ENCODE measurements at regions not wholly inside any gene's neighbourhood (a gene's known extent, or its start where the extent isn't known, plus 50 kb on each side); places are given as distances from the start of the nearest gene placed in this dataset.

DNA sequence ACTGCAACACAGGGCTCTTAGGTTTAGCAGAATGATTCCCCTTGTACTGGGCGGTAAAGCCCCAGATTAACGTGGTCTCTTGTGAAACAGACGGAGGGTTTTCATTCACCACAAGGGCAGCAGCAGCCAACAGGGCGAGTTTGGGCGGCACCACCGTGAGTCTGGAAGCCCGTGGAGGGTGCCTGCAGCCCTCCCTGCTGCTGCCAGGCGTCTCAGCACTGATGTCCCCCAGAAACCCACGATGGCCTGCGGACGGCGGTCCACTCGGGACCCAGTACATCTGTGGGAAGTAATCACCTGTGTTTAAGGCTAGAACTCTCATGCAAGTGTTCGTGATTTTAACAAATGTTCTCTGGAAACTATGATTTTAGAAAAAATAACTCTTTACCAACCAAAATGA lies 67.8 kb downstream of the IRX2 start:
- H3K27ac Mint-ChIP-seq (ENCODE audit: unreplicated experiment): no peak overlapping the region
- H3K36me3 Mint-ChIP-seq (ENCODE audit: unreplicated experiment): no peaks in the 10 kb centered on the region
- TF ChIP-seq, protein P1, sequence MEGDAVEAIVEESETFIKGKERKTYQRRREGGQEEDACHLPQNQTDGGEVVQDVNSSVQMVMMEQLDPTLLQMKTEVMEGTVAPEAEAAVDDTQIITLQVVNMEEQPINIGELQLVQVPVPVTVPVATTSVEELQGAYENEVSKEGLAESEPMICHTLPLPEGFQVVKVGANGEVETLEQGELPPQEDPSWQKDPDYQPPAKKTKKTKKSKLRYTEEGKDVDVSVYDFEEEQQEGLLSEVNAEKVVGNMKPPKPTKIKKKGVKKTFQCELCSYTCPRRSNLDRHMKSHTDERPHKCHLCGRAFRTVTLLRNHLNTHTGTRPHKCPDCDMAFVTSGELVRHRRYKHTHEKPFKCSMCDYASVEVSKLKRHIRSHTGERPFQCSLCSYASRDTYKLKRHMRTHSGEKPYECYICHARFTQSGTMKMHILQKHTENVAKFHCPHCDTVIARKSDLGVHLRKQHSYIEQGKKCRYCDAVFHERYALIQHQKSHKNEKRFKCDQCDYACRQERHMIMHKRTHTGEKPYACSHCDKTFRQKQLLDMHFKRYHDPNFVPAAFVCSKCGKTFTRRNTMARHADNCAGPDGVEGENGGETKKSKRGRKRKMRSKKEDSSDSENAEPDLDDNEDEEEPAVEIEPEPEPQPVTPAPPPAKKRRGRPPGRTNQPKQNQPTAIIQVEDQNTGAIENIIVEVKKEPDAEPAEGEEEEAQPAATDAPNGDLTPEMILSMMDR (IDR thresholded peaks at IDR 0.05): no peak
- no peak overlapping the region for H3K4me3 Mint-ChIP-seq (ENCODE audit: unreplicated experiment)
- H3K27me3 Mint-ChIP-seq (ENCODE audit: unreplicated experiment): peaks cover 2% of the 10 kb centered on the region
- H3K9me3 Mint-ChIP-seq (ENCODE audit: unreplicated experiment): peaks cover 22% of the 10 kb centered on the region
- H3K4me1 Mint-ChIP-seq (ENCODE audit: unreplicated experiment): no peaks in the 10 kb centered on the region
- DNase-seq (ENCODE audit: extremely low spot score, unreplicated experiment): no peak

DNA sequence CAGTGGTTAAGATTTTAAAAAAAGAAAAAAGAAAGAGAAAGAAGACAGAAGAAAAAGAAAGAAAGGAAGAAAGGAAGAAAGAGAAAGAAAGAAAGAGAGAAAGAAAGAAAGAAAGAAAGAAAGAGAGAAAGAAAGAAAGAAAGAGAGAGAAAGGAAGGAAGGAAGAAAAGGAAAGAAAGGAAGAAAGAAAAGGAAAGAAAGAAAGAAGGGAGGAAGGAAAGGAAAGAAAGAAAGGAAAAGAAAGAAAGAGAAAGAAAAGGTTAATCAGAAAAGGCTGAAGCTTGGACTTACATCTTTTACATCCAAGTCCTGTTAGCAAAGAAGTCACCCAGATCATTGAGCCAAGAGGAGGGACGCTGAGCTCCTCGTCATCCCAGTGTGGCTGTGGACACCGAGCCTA lies 70.0 kb downstream of the IRX2 start:
- Mint-ChIP-seq H3K4me1 (ENCODE audit: unreplicated experiment) (no peaks in the 10 kb centered on the region), H3K27ac (ENCODE audit: unreplicated experiment) (no peak overlapping the region)

DNA sequence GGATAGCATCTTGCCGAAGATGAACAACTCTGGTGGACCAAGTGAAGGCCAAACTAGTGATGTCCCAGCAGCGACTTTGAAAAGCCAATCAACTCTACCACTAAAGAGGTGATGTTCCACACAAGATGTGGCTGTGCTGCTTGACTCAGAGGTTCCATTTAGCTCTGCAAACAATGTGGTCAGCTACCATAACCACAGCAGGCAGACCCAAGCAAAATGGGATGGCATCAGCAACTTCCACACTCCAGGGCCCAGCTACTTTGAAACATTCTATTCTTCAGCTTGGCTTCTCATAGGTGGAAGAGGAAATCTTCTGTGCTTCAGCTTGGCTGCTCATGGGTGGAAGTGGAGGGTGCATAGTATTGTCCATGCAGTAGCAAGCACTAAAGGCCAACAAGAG lies 70.5 kb downstream of the IRX2 start:
- Mint-ChIP-seq H3K27me3 (ENCODE audit: unreplicated experiment) (peaks cover 2% of the 10 kb centered on the region), H3K4me3 (ENCODE audit: unreplicated experiment) (no peak overlapping the region), H3K4me1 (ENCODE audit: unreplicated experiment) (no peaks in the 10 kb centered on the region), H3K27ac (ENCODE audit: unreplicated experiment) (no peak overlapping the region), H3K36me3 (ENCODE audit: unreplicated experiment) (no peaks in the 10 kb centered on the region), H3K9me3 (ENCODE audit: unreplicated experiment) (peaks cover 12% of the 10 kb centered on the region)
- TF ChIP-seq, protein P1 (IDR thresholded peaks at IDR 0.05): no peak
- DNase-seq (ENCODE audit: extremely low spot score, unreplicated experiment): no peak

More for the DNA sequence above, 70.0 kb downstream of the IRX2 start:
- no peaks in the 10 kb centered on the region for H3K36me3 Mint-ChIP-seq (ENCODE audit: unreplicated experiment)
- H3K4me3 Mint-ChIP-seq (ENCODE audit: unreplicated experiment): no peak overlapping the region
- H3K9me3 Mint-ChIP-seq (ENCODE audit: unreplicated experiment): peaks cover 13% of the 10 kb centered on the region
- no peak for DNase-seq (ENCODE audit: extremely low spot score, unreplicated experiment)
- TF ChIP-seq, protein P1 (IDR thresholded peaks at IDR 0.05): no peak
- H3K27me3 Mint-ChIP-seq (ENCODE audit: unreplicated experiment): peaks cover 2% of the 10 kb centered on the region

DNA sequence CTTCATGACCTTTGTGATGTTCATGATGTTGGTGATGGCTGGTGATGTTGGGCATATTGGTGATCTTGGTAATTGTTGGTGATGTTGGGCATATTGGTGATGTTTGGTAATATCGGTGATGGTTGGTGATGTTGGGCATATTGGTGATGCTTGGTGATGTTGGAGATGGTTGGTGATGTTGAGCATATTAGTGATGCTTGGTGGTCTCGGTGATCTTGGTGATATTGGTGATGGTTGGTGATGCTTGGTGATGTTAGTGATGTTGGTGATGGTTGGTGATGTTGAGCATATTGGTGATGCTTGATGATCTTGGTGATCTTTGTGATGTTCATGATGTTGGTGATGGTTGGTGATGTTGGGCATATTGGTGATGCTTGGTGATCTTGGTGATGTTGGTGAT lies 73.8 kb downstream of the IRX2 start:
- TF ChIP-seq, protein P1 (IDR thresholded peaks at IDR 0.05): no peak
- Mint-ChIP-seq H3K27ac (ENCODE audit: unreplicated experiment) (no peak overlapping the region), H3K4me3 (ENCODE audit: unreplicated experiment) (no peak overlapping the region), H3K27me3 (ENCODE audit: unreplicated experiment) (no peaks in the 10 kb centered on the region), H3K9me3 (ENCODE audit: unreplicated experiment) (peaks cover 17% of the 10 kb centered on the region), H3K4me1 (ENCODE audit: unreplicated experiment) (no peaks in the 10 kb centered on the region), H3K36me3 (ENCODE audit: unreplicated experiment) (no peaks in the 10 kb centered on the region)
- no peak for DNase-seq (ENCODE audit: extremely low spot score, unreplicated experiment)

DNA sequence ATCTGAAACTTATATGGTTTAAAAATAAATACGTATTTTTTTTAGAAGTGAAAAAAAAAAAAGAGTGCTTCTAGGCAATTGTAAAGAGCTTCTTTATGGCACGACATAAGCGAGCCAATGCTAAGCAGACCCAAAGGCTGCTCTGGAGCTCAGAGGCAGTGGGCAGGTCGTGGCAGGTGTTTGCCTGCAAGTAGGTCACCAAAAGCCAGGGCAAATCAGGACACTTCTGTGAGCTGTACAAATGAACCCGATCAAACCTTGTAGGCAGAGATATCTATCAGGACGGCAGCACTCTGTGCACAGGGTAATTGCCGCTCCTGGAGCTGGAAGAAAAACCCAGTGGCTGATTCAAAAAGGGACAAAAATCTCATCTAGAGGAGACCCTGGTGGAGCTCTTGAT lies 75.9 kb downstream of the IRX2 start:
- Mint-ChIP-seq H3K4me3 (ENCODE audit: unreplicated experiment) (no peak overlapping the region), H3K9me3 (ENCODE audit: unreplicated experiment) (peaks cover 17% of the 10 kb centered on the region), H3K27ac (ENCODE audit: unreplicated experiment) (no peak overlapping the region), H3K4me1 (ENCODE audit: unreplicated experiment) (no peaks in the 10 kb centered on the region), H3K36me3 (ENCODE audit: unreplicated experiment) (no peaks in the 10 kb centered on the region), H3K27me3 (ENCODE audit: unreplicated experiment) (no peaks in the 10 kb centered on the region)
- TF ChIP-seq, protein P1 (IDR thresholded peaks at IDR 0.05): no peak
- DNase-seq (ENCODE audit: extremely low spot score, unreplicated experiment): no peak
